ENCODE measurements at regions not wholly inside any gene's neighbourhood (a gene's known extent, or its start where the extent isn't known, plus 50 kb on each side); places are given as distances from the start of the nearest gene placed in this dataset.

- no peak for TF ChIP-seq CTCF (IDR thresholded peaks at IDR 0.05)
- TF ChIP-seq POLR2A (IDR thresholded peaks at IDR 0.05) = no peak
Measured at GRCh38 chr2:71792926-71793761, 339.8 kb downstream of the DYSF start.
